SK-N-MC (cell line): ENCODE measurements at regions not wholly inside any gene's neighbourhood (a gene's known extent, or its start where the extent isn't known, plus 50 kb on each side); places are given as distances from the start of the nearest gene placed in this dataset.

Experiments
- DNase-seq: peaks from one replicate; pipeline ENCODE4 v3.0.0-alpha.2; 2011; ENCODE audit warnings: low read depth, low spot score
- H3K27ac ChIP-seq: fragments of 200-600 bp; sonication (generic); 2 replicates; pipeline ENCODE4 v1.5.1; 2016; ENCODE audit warnings: mixed run types
- H3K36me3 ChIP-seq: fragments of 200-600 bp; sonication (generic); 2 replicates; pipeline ENCODE4 v1.6.1; 2017; ENCODE audit warnings: antibody characterized with exemption, low read length, mixed read lengths; ENCODE audit not compliant: insufficient read depth
- H3K4me3 ChIP-seq: fragments of 200-600 bp; sonication (generic); 2 replicates; pipeline ENCODE4 v1.5.1; 2016
- H3K9ac ChIP-seq: fragments of 200-600 bp; sonication (generic); 2 replicates; pipeline ENCODE4 v1.8.0; 2017; ENCODE audit warnings: mixed run types, mixed read lengths; ENCODE audit not compliant: insufficient read length
- H3K9me3 ChIP-seq: fragments of 200-600 bp; sonication (generic); 2 replicates; pipeline ENCODE4 v1.6.1; 2017; ENCODE audit warnings: low read depth, mild to moderate bottlenecking, antibody characterized with exemption, low read length, moderate library complexity, mixed read lengths
- EZH2 ChIP-seq: fragments of 200-600 bp; sonication (generic); IDR thresholded peaks from one replicate; pipeline ENCODE4 v1.6.1; 2017; ENCODE audit warnings: antibody characterized with exemption
- FOXP2 ChIP-seq: optimal IDR thresholded peaks from 2 replicates; pipeline ENCODE3; 2011; ENCODE audit warnings: mild to moderate bottlenecking, moderate library complexity; ENCODE audit not compliant: insufficient read depth; ENCODE audit errors: extremely low read length, control extremely low read depth
- POLR2AphosphoS5 ChIP-seq: IDR thresholded peaks from 2 replicates; pipeline ENCODE4 v1.6.1; 2012; ENCODE audit warnings: mild to moderate bottlenecking, low read depth, low read length, borderline replicate concordance

DNA sequence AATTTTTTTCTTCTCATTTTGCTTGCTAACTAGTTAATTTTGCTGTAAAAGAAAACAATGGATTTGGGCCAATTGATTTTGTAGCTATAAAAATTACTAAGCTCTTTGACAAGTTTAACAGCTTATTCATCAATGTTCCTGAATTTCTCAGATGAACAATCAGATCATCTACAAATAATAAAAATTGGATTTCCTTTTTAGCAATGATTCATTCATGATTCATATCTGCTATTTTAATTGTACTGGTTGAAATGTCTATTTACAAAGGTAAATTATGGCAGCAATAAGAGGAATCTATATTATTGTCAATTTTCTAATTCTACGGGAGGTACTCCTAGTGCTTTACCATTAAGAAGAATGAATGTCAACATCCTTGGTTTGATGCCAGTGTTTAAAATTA is 178.8 kb upstream of the BTBD3 start:
- no peak for TF ChIP-seq EZH2
- TF ChIP-seq POLR2AphosphoS5 = no peak
- TF ChIP-seq FOXP2 = no peak
- no peak overlapping the region for H3K4me3 ChIP-seq

DNA sequence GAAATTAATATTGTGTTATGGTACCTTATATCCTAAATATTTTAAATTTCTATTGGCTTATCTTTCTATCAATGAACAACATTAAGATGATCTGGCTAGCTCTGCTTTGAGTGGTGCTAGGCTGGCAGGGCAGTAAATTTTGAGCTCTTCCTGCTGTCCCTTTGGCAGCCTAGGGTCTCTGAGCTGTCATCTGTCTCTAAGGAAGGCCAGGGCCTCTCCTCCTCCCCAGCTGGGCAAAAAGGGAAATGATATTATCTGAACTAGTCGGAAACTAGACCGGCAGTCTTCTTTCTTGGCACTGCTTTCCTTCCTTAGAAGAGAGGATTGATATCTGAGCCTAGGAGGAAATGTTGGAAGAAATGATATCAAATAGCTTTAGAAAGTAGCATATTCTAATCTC is 176.7 kb upstream of the BTBD3 start:
- no peak overlapping the region for H3K27ac ChIP-seq
- H3K4me3 ChIP-seq = no peak overlapping the region
- no peaks in the 10 kb centered on the region for H3K36me3 ChIP-seq
- H3K9me3 ChIP-seq = no peaks in the 10 kb centered on the region
- no peak overlapping the region for H3K9ac ChIP-seq
- no peak for DNase-seq
- TF ChIP-seq EZH2 (no peak), POLR2AphosphoS5 (no peak), FOXP2 (no peak)

More for the DNA sequence above, 178.8 kb upstream of the BTBD3 start:
- Histone ChIP-seq H3K27ac (no peak overlapping the region), H3K9me3 (no peaks in the 10 kb centered on the region), H3K9ac (no peak overlapping the region), H3K36me3 (no peaks in the 10 kb centered on the region)
- no peak for DNase-seq

DNA sequence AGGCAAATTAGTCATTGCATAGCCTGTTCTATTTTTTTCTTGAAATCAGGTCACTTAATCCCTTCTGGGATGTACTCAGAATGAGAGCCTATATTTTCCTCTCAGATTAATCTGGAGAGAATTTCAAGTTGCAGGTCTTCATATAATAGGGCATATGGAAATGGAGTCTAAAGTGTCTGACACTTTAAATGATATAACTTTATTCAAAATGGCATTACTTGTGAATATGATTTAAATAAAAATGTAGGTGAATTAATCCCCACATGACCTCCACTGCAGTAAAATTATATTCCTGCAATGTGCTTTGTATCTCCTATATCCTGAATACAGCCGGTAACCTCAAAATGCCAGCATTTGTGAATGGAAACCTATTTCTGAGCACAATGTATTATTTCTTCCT is 172.5 kb upstream of the BTBD3 start:
- no peaks in the 10 kb centered on the region for H3K36me3 ChIP-seq
- no peak overlapping the region for H3K27ac ChIP-seq
- DNase-seq = no peak
- H3K4me3 ChIP-seq = no peak overlapping the region
- H3K9me3 ChIP-seq = no peaks in the 10 kb centered on the region
- no peak for TF ChIP-seq FOXP2
- no peak overlapping the region for H3K9ac ChIP-seq

DNA sequence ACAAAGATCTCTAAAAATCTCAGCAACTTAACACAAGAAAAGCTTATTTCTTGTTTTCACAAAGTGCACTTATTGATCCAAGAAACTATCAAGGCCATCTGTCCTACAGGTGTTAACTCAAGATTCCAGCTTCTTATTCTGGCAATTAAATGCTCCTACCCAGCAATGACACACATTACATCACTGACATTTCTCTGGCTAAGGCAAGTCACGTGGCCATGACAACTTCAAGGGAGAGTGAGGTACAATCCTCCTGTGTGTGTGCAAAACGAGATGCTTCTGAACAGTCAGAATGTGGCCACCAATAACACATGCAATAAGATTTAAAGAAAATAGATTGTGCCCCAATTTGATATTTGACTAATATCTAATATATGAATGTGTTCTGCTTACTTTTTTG is 169.3 kb upstream of the BTBD3 start:
- H3K9me3 ChIP-seq = no peaks in the 10 kb centered on the region
- H3K4me3 ChIP-seq = no peak overlapping the region
- TF ChIP-seq FOXP2 (no peak), EZH2 (no peak), POLR2AphosphoS5 (no peak)
- no peak overlapping the region for H3K9ac ChIP-seq
- no peaks in the 10 kb centered on the region for H3K36me3 ChIP-seq
- no peak for DNase-seq
- no peak overlapping the region for H3K27ac ChIP-seq

DNA sequence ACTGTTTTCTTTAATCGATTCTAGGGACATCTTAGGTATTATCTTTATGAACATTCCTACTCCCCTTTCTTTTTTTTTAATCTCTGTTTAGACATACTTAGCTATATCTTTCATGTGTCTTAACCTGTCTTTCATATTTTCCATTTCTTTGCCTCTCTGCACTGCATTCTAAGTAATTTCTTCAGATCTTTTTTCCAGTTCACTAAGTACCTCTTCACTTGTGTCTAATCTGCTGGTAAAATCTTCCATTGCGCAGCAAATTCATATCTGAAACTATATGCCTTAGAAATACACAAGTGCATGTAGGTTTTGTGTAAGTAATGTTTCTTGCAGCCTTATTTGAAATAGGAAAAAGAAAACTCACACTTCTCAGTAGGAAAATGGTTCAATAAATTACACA is 165.4 kb upstream of the BTBD3 start:
- Histone ChIP-seq H3K36me3 (no peaks in the 10 kb centered on the region), H3K27ac (no peak overlapping the region), H3K9ac (no peak overlapping the region), H3K9me3 (no peaks in the 10 kb centered on the region), H3K4me3 (no peak overlapping the region)
- DNase-seq = no peak
- no peak for TF ChIP-seq FOXP2

DNA sequence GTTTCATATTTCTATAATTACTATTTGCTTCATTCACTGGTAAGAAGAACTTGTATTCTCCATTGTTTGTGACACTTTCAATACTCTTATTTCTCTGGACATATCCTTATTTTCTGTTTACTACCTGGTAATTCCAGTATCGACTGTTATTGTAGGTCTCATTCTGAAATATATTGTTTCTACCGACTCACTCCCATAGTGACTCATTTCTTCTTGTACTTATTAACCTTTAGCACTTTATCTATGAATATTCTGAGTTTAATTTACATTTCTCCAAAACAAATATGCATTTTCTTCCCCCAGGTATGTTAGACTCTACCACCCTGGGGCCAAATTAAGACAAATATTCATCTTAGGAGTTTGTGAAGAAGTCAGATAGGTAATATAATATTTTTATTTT is 164.5 kb upstream of the BTBD3 start:
- TF ChIP-seq FOXP2 (no peak), EZH2 (no peak), POLR2AphosphoS5 (no peak)
- H3K36me3 ChIP-seq = no peaks in the 10 kb centered on the region
- H3K27ac ChIP-seq = no peak overlapping the region
- H3K4me3 ChIP-seq = no peak overlapping the region
- H3K9ac ChIP-seq = no peak overlapping the region
- H3K9me3 ChIP-seq = no peaks in the 10 kb centered on the region
- DNase-seq = no peak

DNA sequence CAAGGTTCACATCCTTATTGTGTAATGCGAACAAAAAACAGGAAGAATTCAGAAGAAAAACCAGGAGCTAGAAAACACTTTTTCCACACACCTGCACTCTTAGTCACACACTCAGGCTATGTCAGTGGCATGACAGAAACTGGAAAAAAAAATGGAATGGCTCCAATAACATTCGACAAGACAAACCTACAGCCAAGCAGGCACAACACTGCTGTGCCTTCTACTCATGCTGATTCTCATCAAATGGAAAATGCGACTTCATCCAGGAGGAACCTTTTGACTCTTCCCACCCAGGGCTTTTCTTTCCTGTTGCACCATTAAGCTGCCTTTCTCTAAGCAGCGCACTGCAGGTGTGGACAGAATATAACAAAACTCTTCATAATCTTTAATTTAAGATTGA is 163.2 kb upstream of the BTBD3 start:
- Histone ChIP-seq H3K4me3 (no peak overlapping the region), H3K9me3 (no peaks in the 10 kb centered on the region), H3K9ac (no peak overlapping the region), H3K27ac (no peak overlapping the region), H3K36me3 (no peaks in the 10 kb centered on the region)
- no peak for TF ChIP-seq EZH2
- TF ChIP-seq FOXP2 = no peak
- TF ChIP-seq POLR2AphosphoS5 = no peak
- DNase-seq = no peak

DNA sequence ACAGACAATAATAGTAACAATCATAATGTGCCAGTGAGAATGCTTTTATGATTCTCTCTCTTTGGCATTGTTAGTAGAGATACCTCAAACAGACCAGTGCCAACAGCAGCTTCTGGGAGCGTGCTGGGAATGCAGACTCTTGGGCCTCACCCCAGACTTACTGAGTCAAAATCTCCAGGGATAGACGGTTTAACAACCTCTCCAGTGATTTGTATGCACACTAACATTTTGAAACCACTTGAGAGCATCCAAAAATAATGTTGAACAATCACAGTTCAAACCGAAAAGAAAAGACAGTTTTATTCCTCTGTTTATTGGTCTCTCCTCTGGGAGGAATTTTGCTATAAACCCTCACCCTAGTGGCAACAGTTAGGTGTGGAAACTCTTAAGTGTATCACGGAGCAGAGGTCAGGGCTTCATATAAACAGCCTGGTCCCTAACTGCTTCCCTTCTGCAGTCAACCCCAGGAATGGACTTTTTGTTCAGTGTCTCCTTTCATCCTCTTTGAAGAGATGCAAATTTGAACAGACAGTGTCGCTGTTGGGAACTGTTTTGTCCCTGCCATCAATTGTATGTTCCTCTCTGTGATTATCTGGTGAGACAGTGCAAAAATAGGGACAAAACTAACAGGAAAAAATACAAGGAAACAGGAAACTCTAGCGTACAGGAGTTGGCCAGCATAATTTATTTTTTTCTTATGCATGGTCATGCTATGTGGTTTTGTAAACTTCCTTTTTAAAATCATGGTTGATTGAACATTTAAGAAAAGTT is 162.4 kb upstream of the BTBD3 start:
- Histone ChIP-seq H3K36me3 (no peaks in the 10 kb centered on the region), H3K9ac (no peak overlapping the region), H3K27ac (no peak overlapping the region), H3K9me3 (no peaks in the 10 kb centered on the region), H3K4me3 (no peak overlapping the region)
- no peak for TF ChIP-seq EZH2
- no peak for TF ChIP-seq POLR2AphosphoS5
- DNase-seq = no peak

DNA sequence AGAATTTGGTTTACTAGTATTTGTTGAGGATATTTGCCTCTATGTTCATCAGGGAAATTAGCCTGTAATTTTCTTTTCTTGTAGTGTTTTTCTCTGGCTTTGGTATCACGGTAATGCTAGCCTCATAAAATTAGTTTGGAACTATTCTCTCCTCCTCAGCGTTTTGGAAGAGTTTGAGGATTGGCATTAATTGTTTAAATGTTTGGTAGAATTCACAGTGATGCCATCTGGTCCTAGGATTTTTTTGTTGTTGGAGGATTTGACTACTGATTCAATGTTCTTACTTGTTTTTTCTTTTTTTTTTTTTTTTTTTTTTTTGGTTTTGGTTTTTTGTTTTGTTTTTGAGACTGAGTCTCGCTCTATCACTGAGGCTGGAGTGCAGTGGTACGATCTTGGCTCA is 156.2 kb upstream of the BTBD3 start:
- DNase-seq = no peak
- Histone ChIP-seq H3K36me3 (no peaks in the 10 kb centered on the region), H3K4me3 (no peak overlapping the region), H3K9ac (no peak overlapping the region), H3K9me3 (no peaks in the 10 kb centered on the region), H3K27ac (no peak overlapping the region)
- TF ChIP-seq FOXP2 = no peak
